PC-9 (cell line): ENCODE measurements at regions not wholly inside any gene's neighbourhood (a gene's known extent, or its start where the extent isn't known, plus 50 kb on each side); places are given as distances from the start of the nearest gene placed in this dataset.

ENCODE experiments used
- BruUV-seq: library from RNA; stranded (reverse); fragments of 400-500 nt; replicated peaks from 2 replicates; lab custom pipeline; 2021; lab: Mats Ljungman, UMichigan
- CTCF ChIA-PET: fragments of 300-600 bp; sonication (Branson Sonifier 250); formaldehyde crosslinking; loops from one replicate; lab custom pipeline; 2022; ENCODE audit warnings: antibody characterized with exemption; lab: Charles Lee
- POLR2A ChIA-PET: fragments of 300-600 bp; sonication (Branson Sonifier 250); formaldehyde crosslinking; loops from one replicate; lab custom pipeline; 2022; ENCODE audit warnings: antibody characterized with exemption; ENCODE audit not compliant: unreplicated experiment; lab: Charles Lee
- DNase-seq, 2 experiments: peaks; one replicate each; pipeline versions ENCODE4 v3.0.0 to v3.0.0-alpha.2; 2015 to 2022; ENCODE audit warnings: mixed read lengths in 1 of 2
- H2AFZ ChIP-seq: fragments of 200-600 bp; sonication (generic); 2 replicates; pipeline ENCODE4 v1.8.1; 2017; ENCODE audit warnings: antibody characterized with exemption
- H3F3A ChIP-seq: fragments of 200-600 bp; sonication (generic); 2 replicates; pipeline ENCODE4 v1.8.1; 2017; ENCODE audit warnings: antibody characterized with exemption, mild to moderate bottlenecking, low read depth; ENCODE audit not compliant: insufficient read depth
- H3K27ac ChIP-seq: fragments of 200-600 bp; sonication (generic); 2 replicates; pipeline ENCODE4 v1.6.1; 2016; ENCODE audit warnings: mixed run types
- H3K27me3 ChIP-seq: fragments of 200-600 bp; sonication (generic); 2 replicates; pipeline ENCODE4 v1.6.1; 2016; ENCODE audit warnings: low read depth, mixed run types; ENCODE audit not compliant: insufficient read depth
- H3K36me3 ChIP-seq: fragments of 200-600 bp; sonication (generic); 2 replicates; pipeline ENCODE4 v1.6.1; 2016; ENCODE audit warnings: low read depth, mixed run types
- H3K4me1 ChIP-seq: fragments of 200-600 bp; sonication (generic); replicated peaks from 2 replicates; pipeline ENCODE4 v1.6.1; 2016; ENCODE audit warnings: mixed run types; ENCODE audit not compliant: insufficient read depth
- H3K4me2 ChIP-seq: fragments of 200-600 bp; sonication (generic); 2 replicates; pipeline ENCODE4 v1.6.1; 2017; ENCODE audit warnings: mixed run types
- H3K4me3 ChIP-seq: fragments of 200-600 bp; sonication (generic); 2 replicates; pipeline ENCODE4 v1.6.1; 2016; ENCODE audit warnings: mixed run types
- H3K79me2 ChIP-seq: fragments of 200-600 bp; sonication (generic); 2 replicates; pipeline ENCODE4 v1.6.1; 2017; ENCODE audit warnings: low read depth, mixed run types
- H3K9me2 ChIP-seq: fragments of 200-600 bp; sonication (generic); 2 replicates; pipeline ENCODE4 v1.8.1; 2017; ENCODE audit warnings: mild to moderate bottlenecking; ENCODE audit not compliant: insufficient read depth
- H3K9me3 ChIP-seq: fragments of 200-600 bp; sonication (generic); 2 replicates; pipeline ENCODE4 v1.8.1; 2016; ENCODE audit warnings: low read depth; ENCODE audit not compliant: insufficient read depth
- H4K20me1 ChIP-seq: fragments of 200-600 bp; sonication (generic); 2 replicates; pipeline ENCODE4 v1.8.1; 2017; ENCODE audit not compliant: insufficient read depth
- EZH2 ChIP-seq: fragments of 200-600 bp; sonication (generic); IDR thresholded peaks from 2 replicates; pipeline ENCODE4 v1.8.0; 2017; ENCODE audit warnings: antibody characterized with exemption, low read depth
- intact Hi-C: fragments of 100-400 bp; cut with micrococcal nuclease; formaldehyde crosslinking; loops from one replicate; pipeline ENCODE4 v1.10.0; 2022; ENCODE audit not compliant: unreplicated experiment
- TF ChIP-seq, protein P1 (sequence below): fragments of 200-600 bp; sonication (generic); conservative IDR thresholded peaks from 2 replicates; pipeline ENCODE4 v1.6.1; 2017; ENCODE audit warnings: mixed run types, antibody characterized with exemption, mild to moderate bottlenecking, moderate library complexity

DNA sequence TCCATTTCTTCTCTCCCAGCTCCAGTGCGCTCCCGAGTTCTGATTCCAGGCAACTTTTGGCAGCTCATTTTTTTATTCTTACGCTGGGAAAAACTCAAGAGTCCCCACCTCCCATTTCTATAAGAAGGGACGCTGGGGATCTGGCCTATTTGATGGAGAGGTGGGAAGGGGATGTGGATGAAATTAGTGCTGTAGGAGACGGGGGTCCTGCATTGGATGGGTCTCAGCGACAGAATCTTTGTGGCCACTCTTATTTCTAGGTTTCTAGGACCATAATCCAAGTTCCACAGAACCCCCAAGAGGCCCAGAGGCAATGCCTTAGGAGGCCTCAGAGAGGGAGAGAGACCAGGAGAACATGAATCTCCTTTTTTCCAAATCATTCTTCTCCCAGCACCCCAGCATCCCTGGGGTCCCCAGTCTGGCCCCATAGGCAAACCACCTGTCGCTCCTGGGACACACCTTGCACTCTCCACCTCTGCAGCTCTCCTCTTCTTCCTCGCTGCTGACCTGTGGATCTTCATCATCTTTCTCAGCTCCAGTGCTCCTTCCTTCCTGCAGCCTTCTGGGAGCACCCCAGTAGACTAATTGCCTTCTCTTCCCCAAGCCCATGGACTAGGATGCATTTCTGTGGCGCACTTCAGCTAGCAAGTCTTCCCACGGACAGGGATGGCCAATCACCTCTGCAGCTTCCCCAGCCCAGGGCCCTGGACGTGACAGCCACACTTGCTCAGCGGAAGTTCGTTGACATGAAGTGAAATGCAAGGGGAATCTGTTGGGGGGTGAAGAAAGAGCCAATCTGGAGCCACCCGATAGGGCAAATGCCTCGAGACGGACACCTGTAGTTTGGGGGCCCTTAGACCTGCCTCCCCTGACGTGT, 100.1 kb upstream of the ALDH1A3 start:
- ChIA-PET POLR2A (no interaction called here), CTCF (no interaction called here)
- H3K79me2 ChIP-seq = no peaks in the 10 kb centered on the region
- intact Hi-C loops = no loop called here
- H3K4me3 ChIP-seq = no peak overlapping the region
- no TSS peak for BruUV-seq
- no peaks in the 10 kb centered on the region for H3K4me1 ChIP-seq
- H3K27ac ChIP-seq = no peak overlapping the region
- no peak for DNase-seq
- no peaks in the 10 kb centered on the region for H3K36me3 ChIP-seq
- H3K9me3 ChIP-seq = no peaks in the 10 kb centered on the region
- no peaks in the 10 kb centered on the region for H3K27me3 ChIP-seq
- no peak overlapping the region for H3K4me2 ChIP-seq
- no peak overlapping the region for H2AFZ ChIP-seq
- H3F3A ChIP-seq = 0 out of 2 replicates have a peak, but pooled peaks cover 4% of the 10 kb centered on the region
- TF ChIP-seq, protein P1, sequence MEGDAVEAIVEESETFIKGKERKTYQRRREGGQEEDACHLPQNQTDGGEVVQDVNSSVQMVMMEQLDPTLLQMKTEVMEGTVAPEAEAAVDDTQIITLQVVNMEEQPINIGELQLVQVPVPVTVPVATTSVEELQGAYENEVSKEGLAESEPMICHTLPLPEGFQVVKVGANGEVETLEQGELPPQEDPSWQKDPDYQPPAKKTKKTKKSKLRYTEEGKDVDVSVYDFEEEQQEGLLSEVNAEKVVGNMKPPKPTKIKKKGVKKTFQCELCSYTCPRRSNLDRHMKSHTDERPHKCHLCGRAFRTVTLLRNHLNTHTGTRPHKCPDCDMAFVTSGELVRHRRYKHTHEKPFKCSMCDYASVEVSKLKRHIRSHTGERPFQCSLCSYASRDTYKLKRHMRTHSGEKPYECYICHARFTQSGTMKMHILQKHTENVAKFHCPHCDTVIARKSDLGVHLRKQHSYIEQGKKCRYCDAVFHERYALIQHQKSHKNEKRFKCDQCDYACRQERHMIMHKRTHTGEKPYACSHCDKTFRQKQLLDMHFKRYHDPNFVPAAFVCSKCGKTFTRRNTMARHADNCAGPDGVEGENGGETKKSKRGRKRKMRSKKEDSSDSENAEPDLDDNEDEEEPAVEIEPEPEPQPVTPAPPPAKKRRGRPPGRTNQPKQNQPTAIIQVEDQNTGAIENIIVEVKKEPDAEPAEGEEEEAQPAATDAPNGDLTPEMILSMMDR = no peak
- TF ChIP-seq EZH2 = no peak
- no peaks in the 10 kb centered on the region for H3K9me2 ChIP-seq
- no peaks in the 10 kb centered on the region for H4K20me1 ChIP-seq

DNA sequence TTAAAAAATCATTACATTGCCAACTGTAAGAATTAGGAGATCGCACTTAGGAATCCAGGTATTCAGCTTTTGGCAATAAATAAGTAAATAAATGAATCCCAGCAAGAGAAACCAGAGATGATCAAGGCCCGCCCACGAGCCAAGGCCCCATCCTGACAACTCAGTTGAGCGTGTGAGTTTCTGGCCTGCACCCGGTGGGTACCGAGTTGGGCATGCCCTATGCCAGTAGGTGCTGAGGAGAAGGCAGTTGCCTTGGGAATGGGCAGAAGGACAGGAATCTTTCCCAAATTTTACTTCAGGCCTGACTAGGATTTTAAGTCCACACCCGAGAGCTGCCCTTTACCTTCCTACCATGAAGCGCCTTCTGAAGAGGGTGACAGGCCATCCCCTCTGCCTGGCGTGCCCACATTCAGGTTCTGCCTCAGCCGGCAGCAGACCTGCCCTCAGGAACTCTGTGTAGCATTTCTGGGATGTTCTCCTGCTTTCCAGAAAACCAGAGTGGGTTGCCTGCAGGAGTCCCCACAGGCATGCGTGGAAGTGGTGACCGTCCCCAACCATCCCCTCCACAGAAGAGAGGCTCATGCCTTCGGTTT, 99.3 kb upstream of the ALDH1A3 start:
- no peak for DNase-seq
- H3K4me3 ChIP-seq = no peak overlapping the region
- H3K36me3 ChIP-seq = no peaks in the 10 kb centered on the region
- CTCF ChIA-PET = no interaction called here
- no peak overlapping the region for H3K27ac ChIP-seq
- no peaks in the 10 kb centered on the region for H3K9me2 ChIP-seq
- H3K27me3 ChIP-seq = no peaks in the 10 kb centered on the region
- no peak for TF ChIP-seq EZH2
- TF ChIP-seq, protein P1 = no peak
- POLR2A ChIA-PET = no interaction called here
- no peaks in the 10 kb centered on the region for H3K79me2 ChIP-seq
- BruUV-seq = no TSS peak
- intact Hi-C loops = no loop called here
- H3K4me2 ChIP-seq = no peak overlapping the region
- 0 out of 2 replicates have a peak, but pooled peaks cover 4% of the 10 kb centered on the region for H3F3A ChIP-seq
- H2AFZ ChIP-seq = no peak overlapping the region
- no peaks in the 10 kb centered on the region for H3K9me3 ChIP-seq
- no peaks in the 10 kb centered on the region for H4K20me1 ChIP-seq
- H3K4me1 ChIP-seq = no peaks in the 10 kb centered on the region

DNA sequence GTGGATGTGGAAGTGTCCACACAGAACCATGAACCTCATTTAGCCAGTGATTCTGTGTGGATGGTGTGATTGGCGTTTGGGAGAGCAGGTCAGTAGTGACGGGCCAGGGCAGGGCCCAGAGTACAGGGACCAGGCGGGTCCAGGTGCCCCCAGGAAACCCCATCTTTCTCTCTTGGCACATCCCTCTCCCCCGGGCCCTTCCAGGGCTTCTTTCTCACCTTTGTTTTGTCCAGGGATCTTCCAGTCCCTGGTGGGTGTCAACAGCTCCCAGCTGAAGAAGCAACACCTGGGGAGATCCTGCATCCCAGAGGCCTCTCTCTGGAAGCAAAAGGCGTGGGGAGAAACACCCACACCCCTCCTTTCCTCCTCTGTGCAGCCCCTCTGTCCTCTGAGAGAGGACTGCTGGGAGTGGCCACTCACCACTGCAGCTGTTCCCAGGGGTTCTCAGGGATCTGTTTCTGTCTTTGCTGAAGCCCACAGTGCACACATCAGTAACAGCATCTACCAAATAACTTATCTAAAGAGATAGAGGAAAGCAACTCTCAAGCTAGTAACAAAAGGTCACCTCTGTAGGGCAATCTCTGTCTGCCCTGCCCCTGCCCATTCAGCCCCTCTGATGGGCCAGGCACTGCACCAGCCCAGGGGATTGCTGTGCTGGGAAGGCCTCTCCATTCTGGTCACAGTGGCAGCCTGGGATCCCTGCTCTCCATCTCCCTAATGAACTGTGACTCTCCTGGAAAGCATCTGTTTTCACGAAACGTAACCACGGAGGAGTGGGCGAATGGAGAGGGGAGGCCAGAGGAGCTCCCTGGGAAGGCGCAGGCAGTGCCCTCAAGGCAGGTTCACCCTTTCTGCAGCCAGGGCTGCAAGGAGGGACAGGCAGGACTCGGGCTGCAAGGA, 98.3 kb upstream of the ALDH1A3 start:
- ChIA-PET POLR2A (no interaction called here), CTCF (no interaction called here)
- Histone ChIP-seq H2AFZ (no peak overlapping the region), H3K27me3 (no peaks in the 10 kb centered on the region), H3K4me2 (no peak overlapping the region), H3K9me2 (no peaks in the 10 kb centered on the region), H3K79me2 (no peaks in the 10 kb centered on the region), H3K4me1 (no peaks in the 10 kb centered on the region), H3F3A (0 out of 2 replicates have a peak, but pooled peaks cover 4% of the 10 kb centered on the region), H3K4me3 (no peak overlapping the region), H3K27ac (no peak overlapping the region), H3K36me3 (no peaks in the 10 kb centered on the region), H4K20me1 (no peaks in the 10 kb centered on the region), H3K9me3 (no peaks in the 10 kb centered on the region)
- TF ChIP-seq, protein P1 = no peak
- TF ChIP-seq EZH2 = no peak
- intact Hi-C loops = no loop called here
- no peak for DNase-seq
- BruUV-seq = no TSS peak
